K562 (cell line): ENCODE measurements at regions not wholly inside any gene's neighbourhood (a gene's known extent, or its start where the extent isn't known, plus 50 kb on each side); places are given as distances from the start of the nearest gene placed in this dataset.

Source experiments
- ATAC-seq: fragments of 200-7000 bp; cut with Tn5 transposase; 3 replicates; pipeline ENCODE4 v1.9.1; 2020; ENCODE audit warnings: moderate library complexity
- BruUV-seq: library from RNA; stranded (reverse); fragments of 400-500 nt; replicated peaks from 2 replicates; lab custom pipeline; 2021; lab: Mats Ljungman, UMichigan
- CTCF ChIA-PET: fragments of 300-600 bp; formaldehyde crosslinking; extraction: SDS; loops from one replicate; lab custom pipeline; 2021; ENCODE audit warnings: low intra/inter-chr PET ratio; lab: Yijun Ruan, JAX
- POLR2A ChIA-PET: fragments of 300-600, 350-650 bp; sonication (Branson Sonifier 250); formaldehyde crosslinking; extraction: SDS; loops from one replicate; lab custom pipeline; 2021; ENCODE audit warnings: antibody characterized with exemption, inconsistent platforms; lab: Yijun Ruan, JAX
- DNase-seq, 4 experiments: peaks; one replicate each; pipeline versions ENCODE4 v3.0.0 to v3.0.0-alpha.2; 2011 to 2018; ENCODE audit warnings: low spot score in 3 of 4, mixed read lengths in 3 of 4; ENCODE audit errors: extremely low read depth in 1 of 4
- FAIRE-seq: peaks from 2 replicates; lab custom pipeline; 2011; peaks lifted over from hg19 to GRCh38; lab: Jason Lieb, UNC
- H2AFZ ChIP-seq: 2 replicates; pipeline ENCODE4 v1.6.0; 2011; ENCODE audit warnings: low read depth, low read length, control low read depth, inconsistent platforms
- H3K27ac ChIP-seq: fragments of 200-600 bp; 3 replicates; pipeline ENCODE4 v1.8.0; 2011; ENCODE audit warnings: low read depth, mild to moderate bottlenecking, control low read depth, inconsistent platforms, low read length, moderate library complexity, mixed read lengths; ENCODE audit errors: extremely low read depth
- H3K27me3 ChIP-seq, 2 experiments: fragments of 300-600 bp in 1 of 2; 2 replicates in 1 of 2; 3 replicates in 1 of 2; pipeline versions ENCODE4 v1.6.0 to v1.8.0; 2011; ENCODE audit warnings: inconsistent platforms in 2 of 2, low read length in 2 of 2, mild to moderate bottlenecking in 1 of 2, mixed read lengths in 1 of 2, moderate library complexity in 1 of 2; ENCODE audit not compliant: control insufficient read depth in 2 of 2, insufficient read depth in 2 of 2
- H3K36me3 ChIP-seq: fragments of 300-600 bp; 3 replicates; pipeline ENCODE4 v1.8.0; 2011; ENCODE audit warnings: mild to moderate bottlenecking, low read length, inconsistent platforms; ENCODE audit not compliant: control insufficient read depth, insufficient read depth
- H3K4me1 ChIP-seq, 2 experiments: fragments of 200-600 bp in 1 of 2; replicated peaks in 1 of 2; 2 replicates in 1 of 2; 3 replicates in 1 of 2; pipeline versions ENCODE4 v1.5.1 to v1.8.0; 2011; ENCODE audit warnings: inconsistent platforms in 2 of 2, low read length in 2 of 2, mild to moderate bottlenecking in 1 of 2, mixed read lengths in 1 of 2, moderate library complexity in 1 of 2; ENCODE audit not compliant: control insufficient read depth in 2 of 2, insufficient read depth in 2 of 2
- H3K4me2 ChIP-seq: 2 replicates; pipeline ENCODE4 v1.6.1; 2011; ENCODE audit warnings: low read length, control low read depth, inconsistent platforms, mixed read lengths; ENCODE audit not compliant: insufficient read depth
- H3K4me3 ChIP-seq: fragments of 200-600 bp; sonication (generic), shearing (Covaris generic); 2 replicates; pipeline ENCODE4 v1.5.1; 2016; ENCODE audit warnings: control low read depth, inconsistent platforms
- H3K79me2 ChIP-seq: fragments of 200-600 bp; 3 replicates; pipeline ENCODE4 v1.8.0; 2011; ENCODE audit warnings: low read length, inconsistent platforms; ENCODE audit not compliant: control insufficient read depth, insufficient read depth
- H3K9ac ChIP-seq, 2 experiments: 2 replicates each; pipeline versions ENCODE4 v1.6.0 to v1.6.1; 2011; ENCODE audit warnings: low read depth in 2 of 2, low read length in 2 of 2, control low read depth in 1 of 2, inconsistent platforms in 1 of 2, mild to moderate bottlenecking in 1 of 2, mixed read lengths in 1 of 2; ENCODE audit not compliant: insufficient read depth in 1 of 2
- H3K9me1 ChIP-seq: one replicate; pipeline ENCODE4 v1.6.0; 2011; ENCODE audit warnings: inconsistent platforms, mild to moderate bottlenecking, low read length, moderate library complexity; ENCODE audit not compliant: control insufficient read depth, insufficient read depth
- H3K9me3 ChIP-seq: replicated peaks from 2 replicates; pipeline ENCODE4 v1.5.1; 2011; ENCODE audit warnings: low read depth, low read length, inconsistent platforms; ENCODE audit not compliant: control insufficient read depth, insufficient read depth
- H4K20me1 ChIP-seq: replicated peaks from 2 replicates; pipeline ENCODE4 v1.6.1; 2011; ENCODE audit warnings: low read length, inconsistent platforms, mixed read lengths; ENCODE audit not compliant: control insufficient read depth, insufficient read depth
- JUND ChIP-seq, 2 experiments: IDR thresholded peaks; 2 replicates in 1 of 2; 3 replicates in 1 of 2; pipeline ENCODE4 v1.6.1; 2011; ENCODE audit warnings: borderline replicate concordance in 2 of 2, low read depth in 2 of 2, low read length in 2 of 2, improper control_type of control experiment in 1 of 2, missing biosample characterization in 1 of 2, missing genetic modification characterization in 1 of 2, missing genetic modification reagents in 1 of 2
- MTA3 ChIP-seq: fragments of 450-650 bp; formaldehyde crosslinking; IDR thresholded peaks from 2 replicates; pipeline ENCODE4 v1.6.1; 2017; ENCODE audit warnings: mild to moderate bottlenecking, borderline replicate concordance
- POLR3G ChIP-seq: IDR thresholded peaks from 2 replicates; pipeline ENCODE4 v1.6.1; 2011; ENCODE audit not compliant: insufficient read length, insufficient replicate concordance; ENCODE audit errors: extremely low read depth
- RHOXF2B ChIP-seq: fragments of 250-450 bp; sonication (Bioruptor Pico); conservative IDR thresholded peaks from 2 replicates; pipeline ENCODE4 v1.5.1; 2021
- RREB1 ChIP-seq: fragments of 250-450 bp; sonication (Bioruptor Pico); IDR thresholded peaks from 2 replicates; pipeline ENCODE4 v1.4.0; 2020
- SMAD3 ChIP-seq: fragments of 450-650 bp; formaldehyde crosslinking; conservative IDR thresholded peaks from 2 replicates; pipeline ENCODE4 v1.4.0; 2020; ENCODE audit warnings: mild to moderate bottlenecking
- TAF7 ChIP-seq: fragments of 450-650 bp; IDR thresholded peaks from 2 replicates; pipeline ENCODE4 v1.6.1; 2016; ENCODE audit warnings: missing genetic modification characterization, missing compliant biosample characterization
- ZBTB5 ChIP-seq: fragments of 450-650 bp; IDR thresholded peaks from 2 replicates; pipeline ENCODE4 v1.6.1; 2017; ENCODE audit warnings: antibody characterized with exemption
- ZFP91 ChIP-seq: sonication (generic); formaldehyde crosslinking; IDR thresholded peaks from 2 replicates; pipeline ENCODE4 v1.8.0; 2022; ENCODE audit warnings: mild to moderate bottlenecking, missing genetic modification reagents
- ZNF589 ChIP-seq: fragments of 200-800 bp; sonication (Bioruptor generic); IDR thresholded peaks from 2 replicates; pipeline ENCODE4 v1.6.1; 2016; ENCODE audit warnings: low read depth, missing genetic modification characterization, missing compliant biosample characterization
- WGBS: fragments of 100-300 bp; shearing (Covaris generic); methylation state at CpG from one replicate; pipeline ENCODE4 v1.1.6; 2016; ENCODE audit warnings: low coverage, mixed read lengths; ENCODE audit not compliant: insufficient coverage; ENCODE audit errors: missing lambda C conversion rate; 5-methylcytosine and 5-hydroxymethylcytosine counted together
- in situ Hi-C: fragments of 300-500 bp; cut with MboI; formaldehyde crosslinking; loops from 4 replicates; pipeline ENCODE4 v1.15.0; 2018; ENCODE audit warnings: inconsistent platforms, mixed read lengths
- intact Hi-C: fragments of 100-400 bp; cut with micrococcal nuclease; formaldehyde crosslinking; loops from 2 replicates; pipeline ENCODE4 v1.14.2; 2022
- TF ChIP-seq, protein P1 (sequence below): fragments of 450-650 bp; IDR thresholded peaks from 2 replicates; pipeline ENCODE4 v1.6.1; 2016; ENCODE audit warnings: borderline replicate concordance

- Histone ChIP-seq H3K27me3 (no peaks in the 10 kb centered on the region; a peak in 1 of 5 replicates), H3K4me3 (no peak overlapping the region), H3K4me1 (no peaks in the 10 kb centered on the region), H3K4me2 (no peak overlapping the region), H3K9me3 (no peaks in the 10 kb centered on the region; the same call in 1 of the 2 replicates), H3K36me3 (no peaks in the 10 kb centered on the region), H4K20me1 (no peaks in the 10 kb centered on the region), H3K79me2 (no peaks in the 10 kb centered on the region), H3K27ac (no peak overlapping the region), H3K9me1 (no peaks in the 10 kb centered on the region), H2AFZ (no peak overlapping the region), H3K9ac (no peak overlapping the region)
- ChIA-PET POLR2A (interaction anchor here (0.6 kb wide), 1 partner anchor 178 kb away, joined by 3 read pairs; no protein-coding TSS in a partner anchor), CTCF (no interaction called here)
- FAIRE-seq (no peak), ATAC-seq (no peak), DNase-seq (no peak)
- BruUV-seq, result no TSS peak
- 0% methylated on average over 6 of the region's 6 CpGs for WGBS
- intact Hi-C loops (no loop called here), in situ Hi-C loops (no loop called here)
- TF ChIP-seq ZNF589 (CRISPR knock-in tag) (no peak), RREB1 (CRISPR knock-in tag) (no peak), SMAD3 (CRISPR knock-in tag) (no peak), POLR3G (no peak), MTA3 (no peak), TAF7 (tag) (no peak), ZFP91 (CRISPR knock-in tag) (no peak), RHOXF2B (CRISPR knock-in tag) (no peak), JUND (IDR thresholded peaks at IDR 0.05; ENCODE audit: borderline replicate concordance, low read depth, low read length) (no peak), JUND (tag; IDR thresholded peaks at IDR 0.05; ENCODE audit: borderline replicate concordance, low read depth, low read length) (no peak), ZBTB5 (no peak)
- TF ChIP-seq, protein P1, sequence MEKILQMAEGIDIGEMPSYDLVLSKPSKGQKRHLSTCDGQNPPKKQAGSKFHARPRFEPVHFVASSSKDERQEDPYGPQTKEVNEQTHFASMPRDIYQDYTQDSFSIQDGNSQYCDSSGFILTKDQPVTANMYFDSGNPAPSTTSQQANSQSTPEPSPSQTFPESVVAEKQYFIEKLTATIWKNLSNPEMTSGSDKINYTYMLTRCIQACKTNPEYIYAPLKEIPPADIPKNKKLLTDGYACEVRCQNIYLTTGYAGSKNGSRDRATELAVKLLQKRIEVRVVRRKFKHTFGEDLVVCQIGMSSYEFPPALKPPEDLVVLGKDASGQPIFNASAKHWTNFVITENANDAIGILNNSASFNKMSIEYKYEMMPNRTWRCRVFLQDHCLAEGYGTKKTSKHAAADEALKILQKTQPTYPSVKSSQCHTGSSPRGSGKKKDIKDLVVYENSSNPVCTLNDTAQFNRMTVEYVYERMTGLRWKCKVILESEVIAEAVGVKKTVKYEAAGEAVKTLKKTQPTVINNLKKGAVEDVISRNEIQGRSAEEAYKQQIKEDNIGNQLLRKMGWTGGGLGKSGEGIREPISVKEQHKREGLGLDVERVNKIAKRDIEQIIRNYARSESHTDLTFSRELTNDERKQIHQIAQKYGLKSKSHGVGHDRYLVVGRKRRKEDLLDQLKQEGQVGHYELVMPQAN, result no peak
Observed at GRCh38 chr10:130515670-130516069, 379.5 kb downstream of the GLRX3 start.
